ENCODE measurements at regions not wholly inside any gene's neighbourhood (a gene's known extent, or its start where the extent isn't known, plus 50 kb on each side); places are given as distances from the start of the nearest gene placed in this dataset.
"Not testable (repeated sequence)": the region's sequence is repeated elsewhere in the genome, so short reads cannot be mapped to it uniquely, and the experiment has no call there.

DNA sequence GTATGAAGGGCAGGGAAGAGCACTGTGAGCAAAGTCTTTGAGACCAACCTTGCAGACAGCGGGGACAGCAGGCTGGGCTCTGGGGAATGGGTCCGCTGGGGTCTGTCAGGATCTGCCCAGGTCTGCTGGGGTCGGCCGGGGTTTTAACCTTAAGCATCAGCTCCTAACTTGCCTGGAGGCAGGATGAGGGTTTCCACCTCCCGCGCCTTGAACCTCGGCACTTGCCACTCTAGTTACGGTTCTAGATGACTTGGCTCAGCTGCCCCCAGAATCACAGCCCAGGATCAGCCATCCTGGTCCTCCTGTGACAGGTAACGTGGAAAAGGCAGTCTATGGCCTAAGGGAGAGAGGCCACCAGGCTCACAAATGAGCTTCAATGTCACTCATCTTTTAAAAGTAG, 50.4 kb upstream of the CACUL1 start:
- DNase-seq = no peak

- DNase-seq = no peak
Measured at GRCh38 chr10:118807512-118808305, 52.9 kb upstream of the CACUL1 start.

DNA sequence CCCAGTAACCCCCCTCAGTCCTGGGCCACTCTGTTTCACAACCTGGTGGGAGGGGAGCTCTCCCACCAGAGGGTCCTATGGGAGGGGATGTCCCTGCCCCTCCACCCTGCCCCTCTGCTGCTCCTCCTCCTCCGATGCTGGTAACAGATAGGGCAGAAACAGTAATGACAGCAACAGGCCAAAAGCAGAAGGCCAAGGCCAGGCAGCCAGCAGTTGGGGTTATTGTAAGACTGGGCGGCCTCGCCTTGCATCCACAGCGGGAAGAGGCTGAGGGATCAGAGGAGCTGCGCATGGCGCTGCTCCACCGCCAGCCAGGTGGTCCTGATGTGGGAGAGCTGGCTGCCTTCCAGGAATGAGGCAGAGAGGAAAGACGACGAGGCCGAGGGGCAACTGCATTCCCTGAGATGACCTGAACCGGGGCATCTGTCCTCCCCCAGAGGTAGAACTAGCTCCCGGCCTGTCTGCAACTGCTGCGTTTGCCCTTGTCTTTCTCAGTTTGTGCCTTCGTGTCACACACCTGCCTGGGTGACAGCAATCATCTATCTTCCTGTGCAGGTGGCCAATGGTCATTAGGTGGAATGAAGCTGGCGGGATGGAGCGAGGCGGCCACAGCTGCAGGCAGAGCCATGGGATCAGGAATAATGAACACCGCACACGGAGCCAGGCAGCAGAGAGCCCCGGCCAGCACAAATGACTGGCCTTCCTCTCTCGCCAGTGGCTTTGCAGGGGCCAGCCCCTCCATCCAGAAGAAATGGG, 54.0 kb upstream of the CACUL1 start:
- DNase-seq = no peak

DNA sequence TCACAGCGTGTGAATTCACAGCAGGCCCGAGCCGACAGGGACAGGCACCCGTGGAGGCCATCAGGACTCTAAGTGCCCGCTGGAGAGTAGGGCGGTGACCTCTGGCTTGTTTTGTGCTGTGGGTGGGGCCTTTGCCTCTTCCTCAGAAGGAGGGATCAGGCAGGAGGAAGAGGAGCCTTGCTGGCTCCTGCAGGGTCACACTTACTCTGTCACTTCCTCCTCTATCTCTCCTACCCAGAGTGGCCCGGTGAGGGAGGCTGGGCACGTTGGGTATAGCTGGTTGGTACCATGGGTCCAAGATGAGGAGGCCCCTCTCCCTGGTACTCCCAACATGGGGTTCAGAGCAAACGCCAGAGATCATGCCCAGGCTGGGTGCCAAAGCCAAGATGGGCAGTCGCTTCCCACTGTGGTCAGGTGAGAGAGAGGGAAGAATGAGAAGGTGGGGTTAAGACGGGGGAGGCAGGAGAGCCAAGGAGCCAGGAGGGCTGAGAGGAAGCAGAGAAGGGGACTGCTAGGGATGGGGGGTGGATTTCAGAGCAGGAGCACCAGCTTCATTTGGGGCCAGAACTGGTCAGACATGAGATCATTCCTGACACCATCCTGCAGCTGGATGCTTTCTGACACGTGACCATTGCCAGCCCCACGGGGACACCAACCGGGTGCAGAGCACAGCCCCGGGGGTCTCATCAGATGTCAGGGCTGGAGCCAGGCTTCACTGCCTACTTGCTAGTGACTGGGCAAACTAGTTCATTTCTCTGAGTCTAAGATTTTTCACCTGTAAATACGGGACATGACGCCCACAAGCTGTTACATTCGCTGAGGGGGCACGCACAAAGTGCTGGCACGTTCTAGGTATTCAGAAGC, 54.8 kb upstream of the CACUL1 start:
- no peak for DNase-seq

GRCh38 chr10:118810796-118811505, 56.2 kb upstream of the CACUL1 start:
- no peak for DNase-seq

DNA sequence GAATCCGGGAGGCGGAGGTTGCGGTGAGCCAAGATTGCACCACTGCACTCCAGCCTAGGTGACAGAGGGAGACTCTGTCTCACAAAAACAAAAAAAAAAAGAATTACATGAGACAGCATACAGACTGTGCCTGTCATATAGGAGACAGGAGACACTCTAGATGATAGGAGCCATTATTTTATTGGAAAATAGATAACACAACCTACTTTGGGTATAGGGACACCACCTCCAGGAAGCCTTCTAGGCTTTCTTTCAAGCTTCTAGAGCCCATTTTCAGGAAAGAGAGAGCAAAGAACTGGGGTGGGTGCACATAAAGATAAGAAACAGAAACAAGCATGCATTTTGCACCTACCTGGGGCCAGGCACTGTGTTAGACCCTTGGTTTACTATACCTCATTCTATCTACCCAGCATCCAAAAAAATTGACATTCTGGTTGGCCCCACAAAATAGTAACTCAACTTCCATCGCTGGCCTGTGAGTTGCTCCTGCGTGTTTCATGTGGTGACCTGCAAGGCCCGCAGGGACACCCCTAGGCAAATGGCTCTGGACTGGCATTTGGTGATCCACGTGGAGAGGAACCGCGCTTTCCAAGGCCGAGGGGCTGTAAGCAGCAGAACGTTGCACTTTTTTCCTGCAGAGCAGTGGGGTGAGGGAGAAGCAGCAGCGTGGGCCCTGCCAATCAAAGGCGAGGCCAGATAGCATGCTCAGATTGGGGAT, 57.1 kb upstream of the CACUL1 start:
- no peak for DNase-seq

DNA sequence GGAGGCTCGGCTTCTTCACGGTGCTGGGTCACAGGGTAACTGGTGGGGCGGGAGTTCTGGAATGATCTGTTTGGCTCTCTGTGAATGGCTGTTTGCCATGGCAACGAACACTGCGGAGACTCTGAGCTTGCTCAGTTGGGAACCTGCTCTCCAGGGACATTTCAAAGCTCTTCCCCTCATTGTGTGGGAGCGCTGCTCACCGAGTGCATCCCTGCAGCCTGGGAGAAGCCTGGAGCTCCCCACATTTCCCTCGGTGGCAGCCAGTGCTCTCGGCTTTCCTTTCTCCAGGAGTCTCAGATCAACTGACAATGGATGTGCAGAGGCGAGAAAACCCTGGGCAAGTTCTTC, 57.6 kb upstream of the CACUL1 start:
- DNase-seq = no peak

- not testable (repeated sequence) for DNase-seq
Measured at GRCh38 chr10:118813001-118813400, 58.2 kb upstream of the CACUL1 start.

GRCh38 chr10:118816471-118817168, 61.9 kb upstream of the CACUL1 start:
- DNase-seq = no peak

DNA sequence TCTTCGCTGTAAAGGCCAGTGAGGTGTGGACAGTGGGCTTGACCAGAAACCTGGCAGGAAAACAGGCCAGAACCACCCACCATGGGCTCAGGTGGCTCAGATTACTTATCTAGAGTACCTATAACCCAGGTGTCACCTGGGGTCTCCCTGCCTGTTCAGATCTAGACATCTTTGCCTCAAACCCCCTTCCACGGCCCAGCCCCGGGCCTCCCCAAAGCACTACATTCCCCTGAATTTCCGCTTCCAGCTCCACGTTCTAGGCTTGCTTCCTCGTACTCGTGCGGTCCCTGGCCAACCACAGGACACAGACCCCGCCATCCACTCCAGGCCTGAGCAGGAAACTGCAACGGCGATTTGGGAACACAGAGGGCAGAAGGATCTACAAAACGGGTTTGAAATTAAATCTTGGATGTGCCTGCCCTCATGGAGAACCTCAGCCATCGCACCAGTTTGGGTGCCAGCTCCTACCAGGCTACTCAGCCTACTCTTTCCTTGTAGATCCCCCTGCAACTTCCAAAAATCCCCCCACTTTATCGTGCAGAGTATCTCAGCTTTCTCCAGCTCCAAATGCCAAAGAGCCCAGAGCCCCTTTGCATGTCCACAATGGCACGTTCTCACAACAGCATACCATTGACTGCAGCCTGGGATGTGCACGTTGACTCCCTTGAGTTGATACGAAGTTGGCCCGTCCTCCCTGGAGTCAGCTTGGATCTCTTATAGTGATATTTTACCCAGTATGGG, 62.7 kb upstream of the CACUL1 start:
- DNase-seq = no peak

GRCh38 chr10:118818621-118819221, 64.0 kb upstream of the CACUL1 start:
- no peak for DNase-seq

DNA sequence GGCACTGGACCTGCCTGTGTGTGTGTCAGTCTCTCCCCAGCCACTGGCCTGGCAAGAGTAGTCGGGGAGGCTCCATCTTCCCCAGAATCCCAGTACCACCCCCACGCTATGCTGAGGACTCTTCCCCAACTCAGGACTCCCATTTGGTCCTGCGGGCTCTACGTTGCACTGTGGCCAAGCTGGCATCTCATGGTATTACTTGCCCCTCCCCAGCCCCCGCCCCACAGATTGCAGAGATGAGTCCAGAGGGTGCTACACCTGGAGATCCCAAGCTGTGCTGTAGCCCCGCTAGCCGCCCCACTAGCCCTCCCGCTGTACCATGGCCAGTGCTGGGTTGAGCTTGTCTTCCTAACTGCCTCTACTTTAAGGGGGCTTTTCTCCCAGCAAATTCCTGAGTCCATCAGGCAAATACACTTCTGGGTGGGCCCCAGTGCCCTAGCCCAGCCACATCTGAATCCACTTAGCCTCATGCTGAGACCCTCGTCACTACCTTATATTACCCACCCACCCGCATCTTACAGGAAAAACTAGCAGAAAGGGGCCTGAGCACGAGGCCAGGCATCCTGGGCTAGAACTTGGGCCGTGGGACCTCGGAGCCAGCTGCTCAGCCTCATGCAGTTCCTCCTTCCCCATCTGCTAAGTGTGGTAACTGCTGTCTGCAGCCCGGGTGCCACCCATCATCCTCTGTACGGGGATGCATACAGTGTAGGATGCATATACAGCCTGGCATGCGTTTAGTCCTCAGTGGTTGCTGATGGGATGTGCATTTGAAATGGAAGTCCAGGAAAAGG, 65.8 kb upstream of the CACUL1 start:
- no peak for DNase-seq

DNA sequence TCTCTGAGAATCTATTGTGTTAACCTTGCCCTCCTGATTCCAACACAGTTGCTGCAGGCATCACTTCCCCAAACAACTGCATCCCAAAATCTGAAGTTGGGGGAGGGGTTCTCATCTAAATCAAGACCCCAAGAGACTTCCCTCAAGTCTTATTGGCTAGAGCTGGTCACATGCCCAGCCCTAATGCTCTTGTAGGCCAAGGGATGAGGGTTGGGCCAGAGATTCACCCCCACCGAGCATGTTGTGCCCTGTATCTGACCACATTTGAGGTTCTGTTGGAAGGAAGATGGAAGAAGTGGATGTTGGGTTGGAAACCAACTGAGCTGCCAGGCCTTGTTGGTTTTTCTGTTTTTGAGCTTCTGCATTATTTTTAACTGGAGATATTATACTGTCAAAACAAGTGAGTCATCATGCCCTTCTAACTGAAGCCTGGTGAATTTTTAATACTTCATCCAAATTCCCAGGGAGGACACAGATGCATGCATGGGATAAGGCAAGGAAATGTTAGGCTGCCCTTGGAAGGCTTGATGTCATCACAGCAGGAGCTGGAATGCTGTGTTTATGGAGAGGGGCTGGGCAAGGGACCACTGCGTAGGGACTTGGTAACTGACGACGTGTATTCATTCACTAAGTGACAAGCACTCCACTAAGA, 68.6 kb upstream of the CACUL1 start:
- no peak for DNase-seq

GRCh38 chr10:118827053-118827452, 72.3 kb upstream of the CACUL1 start:
- no peak for DNase-seq

GRCh38 chr10:118827466-118828155, 72.8 kb upstream of the CACUL1 start:
- DNase-seq = no peak

DNA sequence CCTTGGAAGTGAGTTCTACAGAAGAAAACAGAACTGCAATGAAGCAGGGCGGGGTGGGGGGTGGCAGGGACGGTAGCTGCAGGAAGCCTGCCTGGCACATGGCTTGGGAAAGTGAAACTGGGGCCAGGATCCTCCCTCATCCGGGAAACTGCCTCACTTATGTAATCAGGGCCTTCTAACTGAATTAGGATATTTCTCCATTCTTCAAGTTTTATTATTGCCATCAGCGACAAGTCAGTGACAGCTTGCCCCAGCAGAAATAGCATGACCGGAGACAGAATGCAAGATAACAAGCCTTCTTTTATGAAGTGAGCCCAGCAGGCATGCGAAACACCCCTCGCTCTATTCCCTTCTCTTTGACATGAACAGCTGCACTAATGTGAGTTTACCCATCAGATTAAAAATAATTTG, 77.5 kb upstream of the CACUL1 start:
- no peak for DNase-seq

GRCh38 chr10:118834370-118834769, 79.6 kb upstream of the CACUL1 start:
- not testable (repeated sequence) for DNase-seq

DNA sequence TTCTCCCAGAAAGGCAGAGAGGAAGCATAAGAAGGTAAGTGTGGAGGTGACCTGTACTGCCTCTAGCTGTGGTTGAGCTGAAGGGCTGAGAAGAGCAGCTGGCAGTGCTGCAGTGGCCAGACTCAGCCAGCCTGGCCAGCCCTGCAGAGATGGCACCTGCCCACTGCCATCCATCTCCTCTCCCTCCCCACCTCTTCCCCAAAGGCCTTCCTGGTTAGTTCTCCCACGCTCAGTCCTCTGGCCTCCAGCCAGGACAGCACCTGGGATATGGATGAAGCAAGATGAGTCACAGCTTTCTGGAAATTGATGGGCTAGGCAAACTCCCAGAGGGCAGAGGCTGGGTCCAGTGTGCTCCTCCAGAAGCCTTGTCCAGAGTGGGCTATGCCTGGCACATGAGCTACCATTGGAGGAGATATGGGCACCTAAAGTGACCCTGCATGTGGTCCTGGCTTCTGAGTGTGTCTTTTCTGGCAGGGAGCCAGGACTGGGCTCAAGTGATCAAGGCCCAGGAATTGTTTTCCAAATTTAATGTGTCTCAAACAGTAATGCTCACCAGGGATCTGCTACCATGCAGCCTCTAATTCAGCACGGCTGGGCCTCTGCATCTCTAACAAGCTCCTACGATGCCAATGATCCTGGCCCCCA, 81.0 kb upstream of the CACUL1 start:
- DNase-seq = no peak
